Tibial nerve (tissue), 4 donors: ENCODE measurements at regions not wholly inside any gene's neighbourhood (a gene's known extent, or its start where the extent isn't known, plus 50 kb on each side); places are given as distances from the start of the nearest gene placed in this dataset.

ENCODE experiments used
- CTCF ChIP-seq, 5 experiments: fragments of 200-600 bp in 3 of 5; fragments of 450-650 bp in 2 of 5; sonication (generic) in 3 of 5; IDR thresholded peaks; one replicate each; pipeline ENCODE4 v1.5.1; 2016 to 2019; ENCODE audit warnings: antibody characterized with exemption in 5 of 5, mild to moderate bottlenecking in 3 of 5, moderate library complexity in 2 of 5
- EP300 ChIP-seq, 2 donors: sonication (generic); formaldehyde crosslinking; IDR thresholded peaks; one replicate each; pipeline ENCODE4 v1.6.1; 2017; ENCODE audit warnings: antibody characterized with exemption in 2 of 2, mild to moderate bottlenecking in 1 of 2
- POLR2A ChIP-seq, 2 donors: fragments of 450-650 bp; IDR thresholded peaks; one replicate each; pipeline ENCODE4 v1.6.1; 2017; ENCODE audit warnings: antibody characterized with exemption in 2 of 2, mild to moderate bottlenecking in 2 of 2, moderate library complexity in 2 of 2

- TF ChIP-seq CTCF (IDR thresholded peaks at IDR 0.05) (no peak), EP300 (IDR thresholded peaks at IDR 0.05) (no peak), POLR2A (IDR thresholded peaks at IDR 0.05) (no peak)
Measured at GRCh38 chr11:97996762-97997161, 1024.0 kb upstream of the CNTN5 start.
